HEK293T (cell line): ENCODE measurements at regions not wholly inside any gene's neighbourhood (a gene's known extent, or its start where the extent isn't known, plus 50 kb on each side); places are given as distances from the start of the nearest gene placed in this dataset.

ENCODE experiments used
- CTCF ChIA-PET: fragments of 350-600 bp; formaldehyde crosslinking; extraction: SDS; loops from one replicate; lab custom pipeline; 2021; ENCODE audit warnings: antibody characterized with exemption, inconsistent platforms; lab: Yijun Ruan, JAX
- POLR2A ChIA-PET: fragments of 350-600 bp; formaldehyde crosslinking; extraction: SDS; loops from one replicate; lab custom pipeline; 2020; ENCODE audit warnings: antibody characterized with exemption, inconsistent platforms; lab: Yijun Ruan, JAX
- DNase-seq: peaks from one replicate; pipeline ENCODE4 v3.0.0; 2012; ENCODE audit warnings: mixed read lengths; ENCODE audit errors: extremely low spot score
- ARNT ChIP-seq: fragments of 450-650 bp; IDR thresholded peaks from 2 replicates; pipeline ENCODE4 v1.6.1; 2017; ENCODE audit warnings: mild to moderate bottlenecking
- BHLHE40 ChIP-seq: fragments of 450-650 bp; IDR thresholded peaks from 2 replicates; pipeline ENCODE4 v1.6.1; 2016; ENCODE audit warnings: mild to moderate bottlenecking, moderate library complexity, borderline replicate concordance
- CTBP1 ChIP-seq: fragments of 450-650 bp; IDR thresholded peaks from 2 replicates; pipeline ENCODE4 v1.6.1; 2016; ENCODE audit warnings: borderline replicate concordance
- ELF4 ChIP-seq: fragments of 450-650 bp; IDR thresholded peaks from 2 replicates; pipeline ENCODE4 v1.6.1; 2017; ENCODE audit warnings: antibody characterized with exemption
- FOXA1 ChIP-seq: fragments of 450-650 bp; IDR thresholded peaks from 2 replicates; pipeline ENCODE4 v1.6.1; 2016; ENCODE audit warnings: mild to moderate bottlenecking
- FOXK2 ChIP-seq: fragments of 450-650 bp; IDR thresholded peaks from 2 replicates; pipeline ENCODE4 v1.6.1; 2016; ENCODE audit warnings: mild to moderate bottlenecking
- FOXM1 ChIP-seq: fragments of 450-650 bp; IDR thresholded peaks from 2 replicates; pipeline ENCODE4 v1.6.1; 2017; ENCODE audit warnings: mild to moderate bottlenecking, borderline replicate concordance
- HDGF ChIP-seq: fragments of 450-650 bp; IDR thresholded peaks from 2 replicates; pipeline ENCODE4 v1.6.1; 2017; ENCODE audit warnings: antibody characterized with exemption, borderline replicate concordance
- L3MBTL2 ChIP-seq: fragments of 450-650 bp; conservative IDR thresholded peaks from 2 replicates; pipeline ENCODE4 v1.6.1; 2016; ENCODE audit warnings: mild to moderate bottlenecking
- LEF1 ChIP-seq: fragments of 450-650 bp; IDR thresholded peaks from 2 replicates; pipeline ENCODE4 v1.6.1; 2017; ENCODE audit warnings: mild to moderate bottlenecking, borderline replicate concordance
- NFRKB ChIP-seq: fragments of 450-650 bp; IDR thresholded peaks from 2 replicates; pipeline ENCODE4 v1.6.1; 2016; ENCODE audit warnings: mild to moderate bottlenecking, moderate library complexity
- PKNOX1 ChIP-seq: fragments of 450-650 bp; IDR thresholded peaks from 2 replicates; pipeline ENCODE4 v1.6.1; 2016
- SP1 ChIP-seq: fragments of 450-650 bp; IDR thresholded peaks from 2 replicates; pipeline ENCODE4 v1.6.1; 2017
- SUZ12 ChIP-seq: fragments of 450-650 bp; IDR thresholded peaks from 2 replicates; pipeline ENCODE4 v1.6.1; 2016; ENCODE audit warnings: mild to moderate bottlenecking
- TARDBP ChIP-seq: fragments of 450-650 bp; IDR thresholded peaks from 2 replicates; pipeline ENCODE4 v1.6.1; 2016
- ZNF384 ChIP-seq: fragments of 450-650 bp; IDR thresholded peaks from 2 replicates; pipeline ENCODE4 v1.6.1; 2016

GRCh38 chr15:93203036-93203435, 114.0 kb upstream of the RGMA start:
- TF ChIP-seq ZNF384 (no peak), ARNT (no peak), SUZ12 (no peak), FOXA1 (no peak), BHLHE40 (no peak), CTBP1 (no peak), ELF4 (no peak), SP1 (no peak), L3MBTL2 (no peak), FOXM1 (no peak), FOXK2 (no peak), PKNOX1 (no peak), TARDBP (no peak), NFRKB (no peak), HDGF (no peak)
- DNase-seq = no peak
- ChIA-PET CTCF (no interaction called here), POLR2A (no interaction called here)

GRCh38 chr15:93202405-93202804, 113.4 kb upstream of the RGMA start:
- ChIA-PET POLR2A (no interaction called here), CTCF (no interaction called here)
- TF ChIP-seq CTBP1 (no peak), NFRKB (no peak), ZNF384 (no peak), PKNOX1 (no peak), LEF1 (no peak), FOXA1 (no peak), TARDBP (no peak), ELF4 (no peak), HDGF (no peak), ARNT (no peak), SUZ12 (no peak), L3MBTL2 (no peak), FOXK2 (no peak), BHLHE40 (no peak), SP1 (no peak), FOXM1 (no peak)
- DNase-seq = no peak

GRCh38 chr15:93201940-93202339, 112.9 kb upstream of the RGMA start:
- ChIA-PET CTCF (no interaction called here), POLR2A (no interaction called here)
- no peak for TF ChIP-seq NFRKB
- TF ChIP-seq FOXM1 = no peak
- no peak for TF ChIP-seq TARDBP
- no peak for DNase-seq

GRCh38 chr15:93200837-93201226, 111.8 kb upstream of the RGMA start:
- ChIA-PET POLR2A (no interaction called here), CTCF (no interaction called here)
- TF ChIP-seq ZNF384 (no peak), BHLHE40 (no peak), FOXA1 (no peak), NFRKB (no peak), SUZ12 (no peak), SP1 (no peak), ARNT (no peak), PKNOX1 (no peak)
- DNase-seq = no peak

GRCh38 chr15:93200081-93200836, 111.2 kb upstream of the RGMA start:
- TF ChIP-seq TARDBP = no peak
- no peak for TF ChIP-seq FOXK2
- no peak for TF ChIP-seq ZNF384
- no peak for TF ChIP-seq L3MBTL2
- TF ChIP-seq FOXM1 = no peak
- no peak for TF ChIP-seq SUZ12
- no peak for TF ChIP-seq ELF4
- TF ChIP-seq HDGF = no peak
- TF ChIP-seq BHLHE40 = no peak
- TF ChIP-seq CTBP1 = no peak
- DNase-seq = no peak
- POLR2A ChIA-PET = no interaction called here
- CTCF ChIA-PET = no interaction called here

- CTCF ChIA-PET = no interaction called here
- POLR2A ChIA-PET = no interaction called here
- DNase-seq = no peak
Observed at GRCh38 chr15:93196135-93196670, 107.2 kb upstream of the RGMA start.

More at GRCh38 chr15:93196135-93196670, 107.2 kb upstream of the RGMA start:
- TF ChIP-seq HDGF = no peak
- no peak for TF ChIP-seq ELF4
- no peak for TF ChIP-seq TARDBP
- TF ChIP-seq ARNT = no peak
- TF ChIP-seq SP1 = no peak
- no peak for TF ChIP-seq NFRKB
- TF ChIP-seq SUZ12 = no peak
- no peak for TF ChIP-seq FOXA1
- TF ChIP-seq LEF1 = no peak
- no peak for TF ChIP-seq BHLHE40
- no peak for TF ChIP-seq L3MBTL2
- TF ChIP-seq CTBP1 = no peak
- no peak for TF ChIP-seq FOXK2
- no peak for TF ChIP-seq FOXM1
